GM23338 (cell line): ENCODE measurements at regions not wholly inside any gene's neighbourhood (a gene's known extent, or its start where the extent isn't known, plus 50 kb on each side); places are given as distances from the start of the nearest gene placed in this dataset.
A peak's percentile ranks its signal among the peaks of the same experiment; 100 is the strongest.

Experiments
- ATAC-seq: fragments of 200-7000 bp; cut with Tn5 transposase; 3 replicates; pipeline ENCODE4 v1.9.1; 2020
- DNase-seq: peaks from one replicate; pipeline ENCODE4 v3.0.0-alpha.2; 2015; ENCODE audit warnings: low spot score
- H2AFZ ChIP-seq: fragments of 200-600 bp; sonication (generic); 2 replicates; pipeline ENCODE4 v1.8.0; 2016; ENCODE audit warnings: antibody characterized with exemption, mild to moderate bottlenecking, moderate library complexity
- H3F3A ChIP-seq: fragments of 200-600 bp; sonication (generic); replicated peaks from 2 replicates; pipeline ENCODE4 v1.8.0; 2017; ENCODE audit warnings: antibody characterized with exemption, mixed run types, low read depth
- H3K27ac ChIP-seq: fragments of 200-600 bp; sonication (generic); 2 replicates; pipeline ENCODE4 v1.6.1; 2016; ENCODE audit warnings: low read depth
- H3K27me3 ChIP-seq: fragments of 200-600 bp; sonication (generic); 2 replicates; pipeline ENCODE4 v1.8.0; 2016; ENCODE audit warnings: mild to moderate bottlenecking, mixed run types, moderate library complexity; ENCODE audit not compliant: insufficient read depth
- H3K36me3 ChIP-seq: fragments of 200-600 bp; sonication (generic); 2 replicates; pipeline ENCODE4 v1.8.0; 2016; ENCODE audit warnings: mild to moderate bottlenecking; ENCODE audit not compliant: insufficient read depth
- H3K4me1 ChIP-seq: fragments of 200-600 bp; sonication (generic); 2 replicates; pipeline ENCODE4 v1.8.0; 2016; ENCODE audit warnings: mild to moderate bottlenecking, moderate library complexity; ENCODE audit not compliant: insufficient read depth
- H3K4me2 ChIP-seq: fragments of 200-600 bp; sonication (generic); 2 replicates; pipeline ENCODE4 v1.7.1; 2017; ENCODE audit warnings: mixed run types
- H3K4me3 ChIP-seq: fragments of 200-600 bp; sonication (generic); 2 replicates; pipeline ENCODE4 v1.6.1; 2016; ENCODE audit warnings: mixed run types
- H3K79me2 ChIP-seq: fragments of 200-600 bp; sonication (generic); replicated peaks from 2 replicates; pipeline ENCODE4 v1.8.0; 2017; ENCODE audit warnings: mild to moderate bottlenecking; ENCODE audit not compliant: insufficient read depth
- H3K9me2 ChIP-seq: fragments of 200-600 bp; sonication (generic); 2 replicates; pipeline ENCODE4 v1.8.0; 2017; ENCODE audit not compliant: insufficient read depth
- H4K20me1 ChIP-seq: fragments of 200-600 bp; sonication (generic); replicated peaks from 2 replicates; pipeline ENCODE4 v1.8.0; 2017; ENCODE audit warnings: mild to moderate bottlenecking; ENCODE audit not compliant: insufficient read depth
- H3K27ac Mint-ChIP-seq: 2 replicates; pipeline ENCODE4 v1.8.0; 2020; ENCODE audit warnings: inconsistent platforms, mild to moderate bottlenecking, moderate library complexity, mixed read lengths
- H3K27me3 Mint-ChIP-seq: 3 replicates; pipeline ENCODE4 v1.8.0; 2022; ENCODE audit warnings: low read depth, mild to moderate bottlenecking, moderate library complexity, mixed read lengths, inconsistent platforms; ENCODE audit not compliant: insufficient read depth, poor library complexity
- H3K36me3 Mint-ChIP-seq: 3 replicates; pipeline ENCODE4 v1.8.0; 2021; ENCODE audit warnings: low read depth, mild to moderate bottlenecking, inconsistent platforms, moderate library complexity, mixed read lengths
- H3K4me1 Mint-ChIP-seq: 3 replicates; pipeline ENCODE4 v1.8.0; 2020; ENCODE audit warnings: mild to moderate bottlenecking, inconsistent platforms, mixed read lengths
- H3K4me3 Mint-ChIP-seq: 3 replicates; pipeline ENCODE4 v1.8.0; 2021; ENCODE audit warnings: moderate library complexity, mild to moderate bottlenecking, inconsistent platforms, mixed read lengths
- H3K9me3 Mint-ChIP-seq: 3 replicates; pipeline ENCODE4 v1.8.0; 2020; ENCODE audit warnings: moderate library complexity, mild to moderate bottlenecking, inconsistent platforms, mixed read lengths
- CTCF ChIP-seq, 2 experiments: fragments of 200-600 bp in 1 of 2; sonication (generic) in 1 of 2; conservative IDR thresholded peaks; 2 replicates each; pipeline versions ENCODE4 v1.5.1 to v1.6.1; 2016 to 2017; ENCODE audit warnings: antibody characterized with exemption in 2 of 2, low read depth in 2 of 2, mild to moderate bottlenecking in 2 of 2, moderate library complexity in 1 of 2
- ETS1 ChIP-seq: IDR thresholded peaks from 2 replicates; pipeline ENCODE4 v1.6.1; 2016; ENCODE audit warnings: antibody characterized with exemption
- EZH2phosphoT487 ChIP-seq: fragments of 200-600 bp; sonication (generic); IDR thresholded peaks from one replicate; pipeline ENCODE4 v1.8.1; 2018; ENCODE audit warnings: antibody characterized with exemption; ENCODE audit not compliant: unreplicated experiment
- JUNB ChIP-seq: IDR thresholded peaks from one replicate; pipeline ENCODE4 v1.6.1; 2016; ENCODE audit warnings: antibody characterized with exemption; ENCODE audit not compliant: unreplicated experiment
- POLR2AphosphoS5 ChIP-seq: IDR thresholded peaks from 2 replicates; pipeline ENCODE4 v1.6.1; 2016; ENCODE audit warnings: antibody characterized with exemption, low read depth
- STAT1 ChIP-seq: IDR thresholded peaks from one replicate; pipeline ENCODE4 v1.6.1; 2016; ENCODE audit warnings: antibody characterized with exemption; ENCODE audit not compliant: unreplicated experiment
- ZNF114 ChIP-seq: fragments of 250-450 bp; sonication (Bioruptor Pico); IDR thresholded peaks from 2 replicates; pipeline ENCODE4 v1.5.0; 2020; ENCODE audit warnings: mild to moderate bottlenecking, moderate library complexity

- TF ChIP-seq CTCF (conservative IDR thresholded peaks at IDR 0.05; ENCODE audit: low read depth in 2 of 2), result no peak
- no peak for TF ChIP-seq JUNB
- TF ChIP-seq ETS1, result no peak
- no peak for TF ChIP-seq POLR2AphosphoS5
These were observed 68.6 kb upstream of the CPEB4 start (continued) for GRCh38 chr5:173819521-173819920.

- Histone ChIP-seq H3F3A (no peaks in the 10 kb centered on the region), H3K4me2 (no peak overlapping the region), H3K36me3 (peaks cover 5% of the 10 kb centered on the region; the same call in 1 of the 2 replicates), H3K4me3 (no peak overlapping the region), H3K79me2 (no peaks in the 10 kb centered on the region), H4K20me1 (no peaks in the 10 kb centered on the region), H3K9me2 (peaks cover 12% of the 10 kb centered on the region), H3K4me1 (peaks cover 8% of the 10 kb centered on the region), H3K27me3 (no peaks in the 10 kb centered on the region), H3K27ac (no peak overlapping the region), H2AFZ (no peak overlapping the region)
- Mint-ChIP-seq H3K4me1 (peaks cover 24% of the 10 kb centered on the region), H3K27ac (no peak overlapping the region), H3K9me3 (peaks cover 16% of the 10 kb centered on the region; the same call in 1 of the 3 replicates), H3K36me3 (peaks cover 5% of the 10 kb centered on the region; the same call in 1 of the 3 replicates), H3K4me3 (no peak overlapping the region), H3K27me3 (peaks cover 5% of the 10 kb centered on the region)
- no peak for DNase-seq
- no peak for ATAC-seq
- TF ChIP-seq ZNF114 (CRISPR knock-in tag), result no peak
- no peak for TF ChIP-seq CTCF (conservative IDR thresholded peaks at IDR 0.05; ENCODE audit: low read depth in 2 of 2)
- no peak for TF ChIP-seq EZH2phosphoT487
These were observed 64.9 kb upstream of the CPEB4 start for GRCh38 chr5:173823274-173823644.

DNA sequence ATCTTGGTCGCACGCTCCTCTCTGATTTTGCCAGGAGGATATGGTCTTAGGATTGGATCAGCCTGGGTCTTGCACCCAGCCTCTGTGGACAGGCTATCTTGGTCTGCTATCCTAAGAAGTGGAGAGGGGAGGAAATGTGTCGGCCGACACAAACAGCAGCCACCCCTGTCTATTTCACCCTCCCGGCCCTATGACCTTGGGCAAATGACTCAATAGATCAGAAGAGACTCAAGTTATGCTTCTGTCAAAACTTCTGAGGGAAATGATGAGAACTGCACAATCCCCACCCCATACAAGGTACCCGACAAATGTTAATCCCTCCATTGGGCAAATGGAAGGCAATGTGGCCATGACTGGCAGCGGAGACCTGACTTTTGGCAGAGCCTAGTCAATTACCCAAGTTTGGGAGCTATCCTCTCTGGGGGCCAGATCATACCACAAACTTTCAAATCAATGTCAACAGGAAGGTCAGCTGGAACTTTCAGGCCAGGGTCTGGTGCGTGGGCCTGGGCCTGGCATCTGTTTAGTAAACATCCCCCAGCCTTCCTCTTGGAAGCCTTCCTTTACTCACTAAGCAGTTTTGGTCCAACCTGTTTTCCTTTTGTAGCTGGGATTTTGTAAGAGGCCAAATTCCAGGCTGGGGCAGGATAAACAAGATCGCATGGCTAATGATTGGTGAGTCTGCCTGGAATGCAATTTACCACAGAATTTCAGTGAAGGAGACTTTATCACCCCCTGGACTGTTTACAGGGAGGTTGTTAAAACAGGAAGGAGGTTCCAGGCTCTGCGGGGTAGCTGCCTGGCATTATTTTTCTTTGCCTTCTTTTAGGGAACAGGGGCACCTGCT, 64.2 kb upstream of the CPEB4 start:
- H3K4me1 Mint-ChIP-seq, result peaks cover 24% of the 10 kb centered on the region
- DNase-seq (peak; percentile 58), ATAC-seq (peak; percentile 55)
- H3K36me3 Mint-ChIP-seq, result peaks cover 6% of the 10 kb centered on the region; the same call in 1 of the 3 replicates
- no peaks in the 10 kb centered on the region for H3F3A ChIP-seq
- no peaks in the 10 kb centered on the region for H4K20me1 ChIP-seq
- H2AFZ ChIP-seq, result peak overlapping the region; percentile 85; the same call in 1 of the 2 replicates
- no peak overlapping the region for H3K4me3 ChIP-seq
- H3K27me3 ChIP-seq, result no peaks in the 10 kb centered on the region
- H3K4me1 ChIP-seq, result peaks cover 8% of the 10 kb centered on the region
- peak overlapping the region; percentile 19; the same call in 1 of the 2 replicates for H3K27ac Mint-ChIP-seq
- H3K9me3 Mint-ChIP-seq, result peaks cover 14% of the 10 kb centered on the region; the same call in 1 of the 3 replicates
- H3K79me2 ChIP-seq, result no peaks in the 10 kb centered on the region
- H3K4me3 Mint-ChIP-seq, result no peak overlapping the region
- H3K9me2 ChIP-seq, result peaks cover 10% of the 10 kb centered on the region
- H3K4me2 ChIP-seq, result no peak overlapping the region
- peak overlapping the region; percentile 53; the same call in 1 of the 2 replicates for H3K27ac ChIP-seq
- H3K36me3 ChIP-seq, result peaks cover 5% of the 10 kb centered on the region; the same call in 1 of the 2 replicates
- peaks cover 5% of the 10 kb centered on the region for H3K27me3 Mint-ChIP-seq
- no peak for TF ChIP-seq STAT1
